KG1 (cell line): ENCODE measurements at regions not wholly inside any gene's neighbourhood (a gene's known extent, or its start where the extent isn't known, plus 50 kb on each side); places are given as distances from the start of the nearest gene placed in this dataset.
"Not testable (repeated sequence)": the region's sequence is repeated elsewhere in the genome, so short reads cannot be mapped to it uniquely, and the experiment has no call there.

Source experiments
- DNase-seq: peaks from one replicate; lab custom pipeline; 2025; lab: John Stamatoyannopoulos, UW

GRCh38 chr2:77839102-77839501 lies 316.9 kb upstream of the LRRTM4 start:
- DNase-seq: no peak

DNA sequence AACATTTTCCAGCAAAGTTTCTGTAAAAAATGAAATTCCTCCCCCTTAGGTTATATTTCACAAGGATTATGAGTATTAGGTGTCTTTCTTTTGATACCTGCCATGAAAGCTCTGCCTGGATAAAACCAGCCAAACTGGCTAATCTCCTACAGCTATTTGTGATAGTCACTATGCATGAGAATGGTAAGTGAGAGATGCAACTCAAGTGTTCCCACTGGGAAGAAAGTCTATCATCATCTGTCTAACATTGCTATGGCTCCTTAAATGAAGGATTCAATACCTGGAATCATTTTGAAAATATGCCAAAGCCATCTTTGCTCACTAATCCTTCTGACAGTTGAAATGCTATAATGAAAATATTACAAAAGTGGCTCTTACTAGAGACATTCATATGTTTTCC lies 339.9 kb upstream of the LRRTM4 start:
- no peak for DNase-seq

GRCh38 chr2:77864426-77864825 lies 342.2 kb upstream of the LRRTM4 start:
- DNase-seq: no peak

- no peak for DNase-seq
Measured at GRCh38 chr2:77866661-77867060, 344.5 kb upstream of the LRRTM4 start.

DNA sequence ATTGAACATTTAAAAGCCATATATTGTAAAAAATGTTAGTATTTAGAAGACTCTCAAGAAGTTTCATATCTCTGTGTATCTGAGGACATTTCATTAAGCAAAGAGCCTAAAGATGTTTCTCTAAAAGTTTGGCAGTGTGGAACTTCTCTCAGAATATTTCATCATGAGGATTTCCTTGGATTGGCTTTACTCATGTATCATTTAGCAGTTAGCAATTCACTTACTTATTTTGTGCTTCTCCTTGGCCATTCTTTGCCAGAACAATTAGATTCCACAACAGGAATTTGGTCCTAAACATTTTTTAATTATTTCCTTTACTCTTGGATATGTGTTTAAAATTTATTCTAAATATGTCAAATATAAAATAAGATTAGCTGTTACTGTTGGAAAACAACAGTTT lies 345.0 kb upstream of the LRRTM4 start:
- no peak for DNase-seq

GRCh38 chr2:77873506-77873905 lies 351.3 kb upstream of the LRRTM4 start:
- DNase-seq: no peak

GRCh38 chr2:77900211-77900610 lies 378.0 kb upstream of the LRRTM4 start:
- not testable (repeated sequence) for DNase-seq

DNA sequence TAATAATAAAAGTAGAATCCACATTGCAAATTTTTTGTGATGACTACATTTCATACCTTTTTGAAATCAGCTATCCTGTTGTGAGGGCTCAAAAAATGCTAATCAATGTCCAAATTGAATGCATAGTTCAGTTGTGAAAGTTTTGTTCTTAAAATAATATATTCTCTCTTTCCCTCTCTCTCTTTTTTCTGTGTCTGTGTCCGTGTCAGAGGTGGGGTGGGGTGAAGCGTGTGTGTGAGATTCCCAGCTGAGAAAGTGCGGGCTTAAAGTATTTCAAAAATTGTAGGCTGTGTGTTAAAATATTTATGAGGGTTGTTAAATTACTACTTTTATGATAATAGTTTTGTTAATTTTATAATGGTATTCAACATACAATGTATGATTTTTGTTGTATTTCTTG lies 388.0 kb upstream of the LRRTM4 start:
- no peak for DNase-seq

- no peak for DNase-seq
Measured at GRCh38 chr2:77920838-77921366, 398.7 kb upstream of the LRRTM4 start.

GRCh38 chr2:77922567-77922966 lies 400.4 kb upstream of the LRRTM4 start:
- DNase-seq: no peak

GRCh38 chr2:77937366-77937765 lies 415.2 kb upstream of the LRRTM4 start:
- no peak for DNase-seq

GRCh38 chr2:77938462-77938861 lies 416.3 kb upstream of the LRRTM4 start:
- DNase-seq: no peak

- no peak for DNase-seq
Measured at GRCh38 chr2:77939370-77939769, 417.2 kb upstream of the LRRTM4 start.

- no peak for DNase-seq
Measured at GRCh38 chr2:77939801-77940200, 417.6 kb upstream of the LRRTM4 start.

- no peak for DNase-seq
Measured at GRCh38 chr2:77954931-77955330, 432.8 kb upstream of the LRRTM4 start.

DNA sequence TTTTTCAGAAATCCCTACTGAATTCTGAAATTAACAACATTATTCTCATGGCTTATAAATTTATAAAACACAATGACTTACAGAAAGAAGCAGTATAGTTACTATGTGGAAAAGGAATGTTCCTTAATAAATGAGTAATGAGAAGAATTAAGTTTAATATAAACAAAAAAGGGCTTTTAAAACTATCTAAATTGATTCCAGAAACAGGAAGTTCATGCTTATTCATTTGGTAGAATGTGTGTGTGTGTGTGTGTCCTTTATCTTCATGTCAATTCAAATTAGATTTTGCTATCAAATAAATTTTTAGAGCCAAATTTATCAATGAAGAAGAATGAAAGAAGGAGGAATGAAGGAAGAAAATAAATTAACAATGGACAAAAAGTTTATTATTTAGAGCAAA lies 440.8 kb upstream of the LRRTM4 start:
- DNase-seq: no peak

DNA sequence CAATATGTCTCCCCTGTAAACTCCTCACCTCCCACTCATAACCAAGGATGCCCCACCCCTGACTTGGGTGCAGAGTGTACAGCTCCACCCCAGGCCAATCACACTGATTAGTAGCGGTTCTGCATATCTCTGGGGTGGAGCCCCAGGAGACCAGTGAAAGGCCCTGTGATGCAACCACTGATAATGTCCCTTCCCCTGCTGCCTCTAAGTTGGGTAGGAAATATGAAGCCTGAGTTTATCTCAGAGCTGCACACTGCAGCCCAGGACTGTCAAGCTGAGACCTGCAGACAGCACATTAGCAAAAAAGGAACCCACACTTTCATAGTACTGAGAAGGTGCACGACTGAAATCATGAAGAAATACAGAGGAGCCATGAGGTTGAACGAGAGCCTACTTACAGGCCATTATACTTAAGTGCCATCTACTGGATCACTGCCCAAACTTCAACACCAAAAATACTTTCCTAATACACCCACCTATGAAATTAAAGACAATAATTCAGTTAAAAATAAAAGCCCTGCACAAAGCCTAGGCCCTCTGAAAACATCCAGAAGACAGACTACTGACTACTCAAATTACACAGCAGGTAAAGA lies 455.4 kb upstream of the LRRTM4 start:
- no peak for DNase-seq

DNA sequence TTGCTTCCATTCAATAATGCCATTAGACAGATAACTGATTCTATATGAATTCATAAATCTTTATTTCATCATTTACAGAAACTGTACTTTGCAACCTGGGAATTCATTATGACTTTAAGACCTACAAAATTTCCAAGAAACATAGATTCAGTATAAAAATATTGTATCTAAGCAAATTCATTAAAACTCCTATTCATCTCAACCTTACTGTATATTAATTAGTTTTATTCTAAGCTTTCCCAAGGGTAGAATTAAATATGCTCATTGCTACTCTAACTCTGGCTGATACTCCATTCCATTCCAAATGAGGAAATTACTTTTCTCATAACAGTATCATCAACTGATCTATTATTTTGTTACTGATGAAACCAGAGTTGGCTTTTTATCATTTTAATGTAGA lies 473.0 kb upstream of the LRRTM4 start:
- DNase-seq: no peak

GRCh38 chr2:77999376-77999775 lies 477.2 kb upstream of the LRRTM4 start:
- DNase-seq: no peak

DNA sequence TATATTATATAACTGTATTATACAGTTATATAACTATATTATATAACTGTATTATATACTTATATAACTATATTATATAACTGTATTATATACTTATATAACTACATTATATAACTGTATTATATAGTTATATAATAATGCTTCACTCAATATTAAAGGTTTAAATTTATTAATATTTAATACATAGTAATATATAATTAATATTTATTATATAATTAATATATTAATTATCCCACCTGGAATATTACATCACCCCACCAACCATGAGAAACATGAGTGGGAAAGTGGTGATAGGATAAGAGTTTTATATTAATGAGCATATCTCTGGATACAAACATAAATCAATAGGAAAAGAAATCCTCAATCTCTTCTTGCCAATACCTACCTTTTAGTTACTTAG lies 487.1 kb upstream of the LRRTM4 start:
- no peak for DNase-seq

DNA sequence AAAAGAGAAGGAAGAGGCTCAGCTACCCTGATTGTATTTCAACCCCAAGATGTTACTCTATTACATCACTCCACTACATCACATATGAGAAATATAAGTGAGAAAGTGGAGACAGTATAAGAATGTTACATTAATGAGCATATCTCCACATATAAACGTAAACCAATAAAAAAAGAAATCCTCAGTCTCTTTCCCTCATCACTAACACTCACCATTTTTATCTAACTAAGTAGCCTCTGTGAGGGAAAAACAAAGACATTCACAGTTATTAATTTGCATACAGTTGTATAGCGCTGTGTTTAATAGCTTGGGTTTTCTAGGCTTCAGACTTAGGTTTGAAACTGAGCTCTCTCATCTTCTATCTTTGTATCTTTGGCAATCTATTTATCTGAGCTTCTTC lies 489.1 kb upstream of the LRRTM4 start:
- DNase-seq: no peak

- no peak for DNase-seq
Measured at GRCh38 chr2:78020491-78020890, 498.3 kb upstream of the LRRTM4 start.

DNA sequence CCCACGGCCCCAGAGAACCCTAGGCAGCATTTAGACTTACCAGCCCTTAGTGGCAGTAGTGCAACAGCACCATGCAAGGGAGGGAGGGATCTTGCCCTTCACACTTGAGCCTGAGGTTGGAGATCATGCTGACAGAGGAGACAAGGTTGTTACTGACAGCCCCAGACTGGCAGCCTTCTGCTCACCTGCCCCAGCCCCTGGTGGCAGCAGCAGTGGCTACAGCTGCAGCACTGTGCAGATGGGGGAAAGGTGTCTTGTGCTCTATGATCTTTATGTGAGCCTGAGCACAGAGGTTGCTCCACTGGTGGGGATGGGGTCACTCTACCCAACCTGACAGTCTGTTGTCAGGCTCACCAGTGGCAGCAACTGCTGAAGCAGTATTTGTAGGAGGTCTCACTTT lies 501.2 kb upstream of the LRRTM4 start:
- no peak for DNase-seq

DNA sequence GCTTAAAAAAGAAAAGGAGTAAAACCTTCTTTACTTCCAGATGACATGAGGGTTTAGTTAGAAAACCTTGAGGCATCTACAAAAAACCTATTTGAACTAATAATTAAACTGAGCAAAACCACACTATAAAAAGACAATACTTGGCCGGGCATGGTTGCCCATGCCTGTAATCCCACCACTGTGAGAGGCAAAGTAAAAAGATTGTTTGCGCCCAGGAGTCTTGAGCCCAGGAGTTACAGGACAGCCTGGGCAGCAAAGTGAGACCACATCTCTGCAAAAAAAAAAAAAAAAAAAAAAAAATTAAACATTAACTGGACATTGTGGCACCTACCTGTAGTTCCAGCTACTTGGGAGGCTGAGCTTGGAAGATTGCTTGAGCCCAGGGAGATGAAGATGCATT lies 502.8 kb upstream of the LRRTM4 start:
- DNase-seq: no peak
